HG02938 (cell line): ENCODE measurements at regions not wholly inside any gene's neighbourhood (a gene's known extent, or its start where the extent isn't known, plus 50 kb on each side); places are given as distances from the start of the nearest gene placed in this dataset.
A peak's percentile ranks its signal among the peaks of the same experiment; 100 is the strongest.
"Not testable (repeated sequence)": the region's sequence is repeated elsewhere in the genome, so short reads cannot be mapped to it uniquely, and the experiment has no call there.

Source experiments
- ATAC-seq: cut with Tn5 transposase; IDR thresholded peaks from one replicate; pipeline ENCODE4 v1.9.1; 2021; ENCODE audit warnings: mild to moderate bottlenecking, moderate library complexity; ENCODE audit not compliant: unreplicated experiment

DNA sequence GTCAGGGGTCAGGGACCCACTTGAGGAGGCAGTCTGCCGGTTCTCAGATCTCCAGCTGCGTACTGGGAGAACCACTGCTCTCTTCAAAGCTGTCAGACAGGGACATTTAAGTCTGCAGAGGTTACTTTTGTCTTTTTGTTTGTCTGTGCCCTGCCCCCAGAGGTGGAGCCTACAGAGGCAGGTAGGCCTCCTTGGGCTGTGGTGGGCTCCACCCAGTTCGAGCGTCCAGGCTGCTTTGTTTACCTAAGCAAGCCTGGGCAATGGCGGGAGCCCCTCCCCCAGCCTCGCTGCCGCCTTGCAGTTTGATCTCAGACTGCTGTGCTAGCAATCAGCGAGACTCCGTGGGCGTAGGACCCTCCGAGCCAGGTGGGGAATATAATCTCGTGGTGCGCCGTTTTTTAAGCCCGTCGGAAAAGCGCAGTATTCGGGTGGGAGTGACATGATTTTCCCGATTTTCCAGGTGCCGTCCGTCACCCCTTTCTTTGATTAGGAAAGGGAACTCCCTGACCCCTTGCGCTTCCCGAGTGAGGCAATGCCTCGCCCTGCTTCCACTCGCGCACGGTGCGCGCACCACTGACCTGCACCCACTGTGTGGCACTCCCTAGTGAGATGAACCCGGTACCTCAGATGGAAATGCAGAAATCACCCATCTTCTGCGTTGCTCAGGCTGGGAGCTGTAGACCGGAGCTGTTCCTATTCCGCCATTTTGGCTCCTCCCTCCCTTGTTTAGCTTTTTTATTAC, 268.6 kb upstream of the SATB1 start:
- not testable (repeated sequence) for ATAC-seq

DNA sequence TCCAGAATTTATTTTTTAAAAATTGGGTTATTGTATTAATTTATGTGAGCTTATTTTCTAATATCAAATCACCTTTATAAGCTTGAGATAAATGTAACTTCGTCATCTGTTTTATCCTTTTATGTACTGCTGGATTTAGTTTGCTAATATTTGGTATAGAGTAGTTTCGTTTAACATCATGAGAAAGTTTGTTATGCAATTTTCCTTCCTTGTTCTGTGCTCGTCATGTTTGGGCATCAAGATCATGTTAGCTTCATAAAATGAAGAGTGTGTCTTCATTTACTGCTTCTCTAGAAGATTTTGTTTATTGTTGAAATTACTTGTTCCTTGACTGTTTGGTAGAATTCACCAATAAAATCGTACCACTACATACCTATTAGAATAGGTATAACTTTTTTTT, 262.1 kb upstream of the SATB1 start:
- no peak for ATAC-seq

DNA sequence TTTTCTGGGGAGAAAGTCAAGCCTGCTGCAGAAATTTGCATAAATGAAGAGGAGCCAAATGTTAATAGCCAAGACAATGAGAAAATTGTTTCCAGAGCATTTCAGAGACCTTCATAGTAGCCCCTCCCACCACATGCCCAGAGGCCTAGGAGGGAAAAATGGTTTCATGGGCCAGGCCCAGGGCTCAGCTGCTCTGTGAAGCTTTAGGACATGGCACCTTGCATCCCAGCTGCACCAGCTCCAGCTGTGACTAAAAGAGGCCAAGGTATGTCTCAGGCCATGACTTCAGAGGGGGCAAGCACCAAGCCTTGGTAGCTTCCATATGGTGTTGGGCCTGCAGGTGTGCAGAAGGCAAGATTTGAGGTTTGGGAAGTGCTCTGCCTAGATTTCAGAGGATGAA, 258.8 kb upstream of the SATB1 start:
- ATAC-seq: no peak

DNA sequence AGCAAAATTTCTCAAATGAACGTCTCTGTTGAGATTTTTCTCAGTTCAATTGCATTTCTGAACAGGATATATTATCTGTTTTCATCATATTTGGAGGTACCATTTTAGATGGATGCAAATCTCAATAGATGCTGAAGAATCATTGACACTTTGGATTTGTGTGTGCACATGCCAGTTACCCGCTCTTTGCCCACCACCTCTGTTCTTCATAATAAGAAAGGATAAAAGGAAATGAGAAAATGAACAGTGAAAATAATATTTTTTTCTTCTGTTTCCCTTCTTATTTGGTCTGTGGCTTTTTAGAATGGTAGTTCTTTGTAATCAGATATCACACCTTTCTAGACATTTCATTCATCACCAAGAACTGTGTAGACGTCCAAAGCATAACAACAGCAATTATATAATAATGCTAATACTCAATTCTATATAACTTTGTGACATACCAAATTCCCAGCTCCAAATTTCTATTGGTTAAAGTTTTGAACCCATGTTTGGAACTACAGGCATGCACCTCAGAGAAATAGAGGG, 256.7 kb upstream of the SATB1 start:
- ATAC-seq: no peak

DNA sequence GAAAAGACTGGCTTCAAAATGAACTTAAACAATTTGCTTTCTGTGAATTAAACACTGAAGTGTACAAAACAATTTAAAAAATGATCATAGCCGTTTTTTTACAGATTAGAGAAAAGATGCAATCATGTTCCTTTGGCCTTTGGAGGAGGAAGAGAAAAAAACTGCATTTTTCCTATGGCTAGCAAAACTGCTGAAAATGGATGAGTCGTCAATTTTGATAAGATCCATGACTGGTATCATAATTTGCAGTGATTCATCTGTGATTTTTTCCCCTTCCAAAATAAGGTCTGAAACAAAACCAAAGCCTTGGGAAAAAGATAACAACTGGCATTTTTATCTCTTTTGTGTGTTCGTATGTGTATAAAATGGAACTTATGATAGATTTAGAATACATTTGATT, 255.6 kb upstream of the SATB1 start:
- no peak for ATAC-seq

DNA sequence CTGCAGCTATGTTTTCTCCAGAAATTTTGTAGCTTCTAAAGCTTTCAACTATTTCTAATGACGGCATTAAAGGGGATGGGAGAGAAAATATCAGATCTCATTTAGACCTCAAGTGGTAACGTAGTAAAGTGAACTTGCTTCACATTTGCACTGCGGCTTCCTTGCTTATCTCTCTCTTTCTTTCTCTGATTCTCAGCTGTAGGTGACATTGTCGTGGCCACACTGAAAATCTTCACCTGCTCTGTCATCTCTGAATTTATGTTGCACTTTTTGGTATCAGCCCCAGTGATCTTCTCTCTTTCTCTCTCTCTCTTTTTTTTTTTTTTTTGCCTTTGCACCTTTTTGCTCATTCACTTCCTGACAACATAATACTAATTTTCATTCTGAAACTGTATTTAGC, 254.1 kb upstream of the SATB1 start:
- ATAC-seq: no peak

DNA sequence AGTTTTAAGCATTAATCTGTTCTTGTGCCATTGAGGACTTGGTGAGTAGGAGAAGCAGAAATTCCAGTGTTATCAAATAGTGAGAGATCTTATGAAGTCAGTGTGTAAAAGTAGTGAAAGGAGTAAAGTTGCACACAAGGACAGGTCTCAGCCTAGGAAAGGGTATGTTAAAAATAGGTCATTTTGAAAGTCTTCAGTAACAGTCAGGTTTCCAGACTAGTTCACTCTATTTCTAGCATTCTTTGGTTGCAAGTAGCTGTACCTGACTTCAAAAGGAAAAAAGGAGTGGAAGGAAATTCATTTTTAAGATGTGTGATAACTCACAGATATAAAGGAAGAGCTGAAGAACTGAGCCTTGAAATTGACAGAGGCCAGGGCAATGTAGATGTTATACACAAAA, 250.1 kb upstream of the SATB1 start:
- ATAC-seq: no peak

DNA sequence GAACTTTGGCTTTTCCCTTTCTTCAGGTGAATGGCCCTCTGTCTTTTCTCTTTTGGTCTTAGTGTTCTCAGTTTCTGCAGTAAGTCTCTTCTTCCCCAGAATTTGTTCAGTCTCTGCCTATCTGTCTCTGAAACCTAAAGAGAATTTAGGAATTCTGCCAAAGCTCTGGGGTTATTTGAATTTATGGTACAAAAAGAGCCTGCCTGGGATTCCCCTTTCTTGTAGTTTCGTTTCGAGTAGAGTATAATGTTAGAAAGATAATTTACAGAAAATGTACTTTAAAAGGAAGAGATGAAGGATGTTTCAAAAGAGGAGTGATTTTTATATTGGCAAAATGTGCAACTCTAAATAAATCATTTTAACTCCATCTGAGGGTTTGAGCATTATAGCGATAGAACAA, 247.4 kb upstream of the SATB1 start:
- no peak for ATAC-seq

DNA sequence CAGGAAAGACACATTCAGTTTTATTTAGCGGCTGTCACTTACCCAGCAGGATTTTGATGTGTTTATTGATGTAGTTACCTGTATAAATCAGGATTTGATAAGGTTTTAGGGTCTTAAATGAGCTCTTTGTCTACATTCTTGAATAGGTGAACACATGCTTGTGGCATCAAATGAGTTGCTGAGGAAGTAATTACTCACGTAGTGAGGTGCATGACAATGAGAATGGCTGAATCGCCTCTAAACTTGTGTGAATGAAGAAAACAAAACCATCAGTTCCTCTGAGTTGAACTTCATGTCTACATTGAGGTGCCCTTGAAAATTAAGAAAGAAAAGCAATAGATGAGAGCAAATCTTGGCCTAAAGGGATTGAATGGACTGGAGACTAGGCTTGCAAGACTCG, 245.6 kb upstream of the SATB1 start:
- no peak for ATAC-seq

DNA sequence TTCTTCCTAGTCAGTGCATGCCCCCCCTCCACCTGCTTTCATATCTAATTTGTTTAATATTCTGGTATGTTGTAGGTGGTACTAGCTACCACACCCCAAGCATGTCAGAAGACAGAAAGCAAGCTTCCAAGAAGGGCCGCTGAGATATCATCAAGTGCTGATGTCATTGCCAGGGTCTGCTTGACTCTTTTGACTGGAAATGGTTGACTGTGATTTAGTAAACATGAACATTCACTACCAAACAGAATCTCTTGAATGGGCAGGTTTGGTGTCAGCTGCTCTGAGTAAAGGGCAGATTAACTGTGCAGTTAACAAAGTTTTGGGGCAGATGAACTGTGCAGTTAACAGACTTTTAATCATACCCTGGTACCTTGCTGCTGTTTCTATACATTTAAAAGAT, 244.2 kb upstream of the SATB1 start:
- no peak for ATAC-seq

DNA sequence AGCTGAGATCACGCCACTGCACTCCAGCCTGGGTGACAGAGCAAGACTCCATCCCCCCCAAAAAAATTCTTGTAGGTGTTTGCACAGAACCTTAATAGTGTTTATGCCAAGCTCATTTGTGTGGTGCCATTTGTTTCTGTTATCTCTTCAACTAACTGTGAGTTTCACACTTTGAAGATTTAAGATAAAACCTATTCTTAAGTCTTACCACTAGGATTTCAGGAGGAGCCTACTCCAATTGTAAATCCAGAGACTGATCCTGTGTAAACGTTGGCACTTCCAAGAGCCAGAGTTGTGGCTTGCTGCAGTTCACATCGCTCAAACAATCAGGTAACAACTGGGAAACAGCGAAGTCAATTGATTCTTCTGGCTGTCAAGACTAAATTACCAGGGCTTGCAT, 242.4 kb upstream of the SATB1 start:
- no peak for ATAC-seq

DNA sequence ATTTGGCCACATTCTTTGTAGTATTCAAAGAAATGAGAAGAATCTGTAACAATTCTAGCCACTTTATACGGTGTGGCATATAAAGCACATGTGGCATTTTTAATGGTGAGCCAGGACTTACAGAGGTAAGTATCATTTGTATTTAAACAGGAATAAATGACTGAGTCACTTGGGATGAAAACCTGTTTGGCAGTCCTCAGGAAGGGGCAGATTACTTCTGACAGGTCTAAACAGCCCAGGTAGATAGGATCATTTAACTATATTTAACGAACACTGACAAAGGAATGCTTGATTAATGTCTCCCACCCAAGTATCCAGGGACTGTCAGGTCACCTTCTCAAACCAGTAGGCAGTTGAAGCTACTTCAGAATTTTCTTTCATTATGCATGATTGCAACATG, 241.5 kb upstream of the SATB1 start:
- ATAC-seq: no peak

DNA sequence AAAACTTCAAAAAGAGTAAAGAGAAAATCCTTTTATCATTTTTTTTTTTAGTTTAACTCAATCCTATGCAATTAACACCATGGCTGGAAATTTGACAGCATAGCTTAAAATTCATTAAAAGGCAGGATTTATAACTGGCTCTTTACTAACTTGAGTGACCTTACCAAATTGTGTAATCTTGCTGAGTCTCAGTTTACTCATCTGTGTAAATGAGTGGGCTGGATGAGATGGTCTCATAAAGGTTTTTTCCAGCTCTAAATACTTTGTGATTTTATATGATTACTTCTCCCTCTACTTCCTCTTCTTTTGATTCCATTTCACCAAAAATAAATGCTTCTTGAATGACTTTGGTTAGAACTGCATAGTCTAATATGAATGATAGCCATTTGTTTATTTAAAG, 234.9 kb upstream of the SATB1 start:
- ATAC-seq: no peak

DNA sequence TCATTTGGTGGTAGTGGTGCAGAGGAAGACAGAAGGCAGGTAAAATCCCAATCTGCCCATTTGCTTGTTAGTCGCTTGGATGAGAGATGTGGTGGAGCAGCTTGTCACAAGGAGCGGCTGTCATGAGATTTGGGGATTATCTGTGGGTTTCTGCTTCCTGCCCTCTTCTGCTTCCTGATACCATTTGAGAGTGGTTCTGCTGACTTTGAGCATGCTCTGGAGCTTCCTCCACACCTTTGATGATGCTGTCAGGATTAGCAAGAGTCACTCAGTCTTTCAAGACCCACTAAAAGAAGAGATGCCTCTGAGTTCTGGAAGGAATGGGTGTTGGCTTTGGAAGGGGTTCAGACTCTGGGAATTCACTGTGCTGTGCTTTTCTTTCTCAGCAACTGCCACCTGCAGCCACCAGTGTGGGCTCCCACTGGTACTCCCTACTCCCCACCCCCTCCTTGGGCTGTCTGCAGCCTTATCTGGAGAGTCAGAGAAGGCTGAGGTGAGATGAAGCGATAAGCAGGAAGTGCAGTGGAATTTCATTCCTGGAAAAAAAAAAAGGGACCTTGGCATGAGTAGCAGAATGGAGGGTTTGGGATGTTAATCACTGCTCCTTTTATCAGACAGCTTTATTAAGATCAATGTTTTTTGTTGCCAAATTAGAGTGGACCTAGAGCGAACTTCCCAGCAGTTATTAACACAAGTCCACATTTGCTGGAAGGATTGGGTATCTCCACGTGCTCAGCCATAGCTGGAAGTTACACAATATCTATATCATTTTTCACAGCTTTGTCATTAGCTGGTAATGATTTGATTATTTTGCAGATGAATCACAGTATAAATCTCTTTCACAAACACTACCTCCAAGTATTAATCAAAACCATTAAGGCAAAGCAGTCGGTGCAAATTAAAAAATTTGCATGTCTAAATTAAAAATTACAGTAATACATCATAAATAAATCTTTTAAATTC, 233.0 kb upstream of the SATB1 start:
- no peak for ATAC-seq

DNA sequence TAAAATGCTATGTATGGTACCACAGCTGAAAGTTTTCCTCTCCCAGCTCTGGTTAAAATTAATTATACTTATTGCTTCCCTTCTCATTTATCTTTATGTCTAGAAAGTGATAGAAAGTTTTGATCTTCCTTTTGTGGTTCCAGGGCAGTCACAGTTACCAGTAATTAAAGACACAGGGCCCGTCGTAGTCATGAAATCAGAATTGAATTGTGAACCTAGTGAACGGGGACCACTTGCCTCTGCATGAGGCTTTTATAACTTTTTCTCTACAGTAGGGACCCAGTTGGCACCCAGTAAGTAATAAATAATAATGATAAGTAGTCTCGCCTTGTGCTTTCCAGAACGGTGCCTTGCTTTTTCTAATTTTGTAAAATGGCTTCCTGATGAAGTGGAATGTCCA, 231.7 kb upstream of the SATB1 start:
- ATAC-seq: no peak

DNA sequence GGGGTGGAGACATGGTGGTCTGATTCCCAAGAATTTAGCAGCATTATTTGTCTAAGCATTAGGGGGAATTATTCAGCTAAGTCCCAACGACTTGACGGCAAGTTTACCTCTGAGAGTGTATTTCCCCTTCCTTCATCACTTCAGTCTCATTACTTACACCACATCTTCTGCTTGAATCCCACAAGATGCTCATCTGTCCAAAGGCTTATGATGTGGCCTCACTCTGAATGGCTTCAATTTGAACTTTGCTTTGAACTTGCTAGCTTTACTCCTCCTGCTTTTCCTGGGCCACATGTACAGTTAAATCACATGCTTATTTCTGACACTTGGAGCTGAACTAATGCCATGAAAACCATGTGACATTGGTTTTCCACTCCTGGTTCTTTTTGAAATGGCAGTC, 231.3 kb upstream of the SATB1 start:
- ATAC-seq: no peak

DNA sequence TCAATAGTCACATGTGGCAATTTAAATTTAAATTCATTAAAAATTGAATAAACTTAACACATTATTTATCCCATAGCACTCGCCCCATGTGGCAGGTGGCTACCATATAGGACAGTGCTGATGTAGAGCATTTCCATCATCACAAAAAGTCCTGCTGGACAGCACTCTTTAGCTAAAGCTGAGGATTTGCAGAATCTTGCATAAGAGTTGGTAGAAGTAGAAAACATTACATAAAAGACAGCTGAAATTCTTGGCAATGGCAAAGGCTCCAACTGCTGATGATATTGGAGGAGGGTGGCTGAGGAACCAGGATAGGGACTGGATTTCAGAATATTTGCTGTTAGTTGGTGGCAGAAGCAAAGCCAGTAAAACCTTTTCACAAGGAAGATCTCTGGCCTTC, 230.7 kb upstream of the SATB1 start:
- ATAC-seq: no peak

DNA sequence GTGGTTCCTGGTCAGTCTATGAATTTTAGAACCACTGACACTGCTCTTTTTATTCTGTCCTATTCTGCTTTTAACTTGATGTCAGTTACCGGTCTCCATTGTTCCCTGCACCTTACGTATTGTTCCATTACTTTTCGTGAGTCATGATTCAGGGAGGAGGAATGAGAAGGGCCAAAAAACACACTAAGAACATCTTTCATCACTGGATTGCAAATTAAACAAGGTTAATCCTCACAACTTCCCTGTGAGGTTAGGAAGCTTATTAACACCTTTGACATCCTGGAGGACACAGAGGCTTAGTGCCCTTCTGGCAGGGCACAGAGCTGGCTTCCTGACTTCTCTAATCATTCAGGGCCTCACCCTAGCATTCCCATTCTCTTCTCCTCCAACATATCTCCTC, 227.6 kb upstream of the SATB1 start:
- no peak for ATAC-seq

DNA sequence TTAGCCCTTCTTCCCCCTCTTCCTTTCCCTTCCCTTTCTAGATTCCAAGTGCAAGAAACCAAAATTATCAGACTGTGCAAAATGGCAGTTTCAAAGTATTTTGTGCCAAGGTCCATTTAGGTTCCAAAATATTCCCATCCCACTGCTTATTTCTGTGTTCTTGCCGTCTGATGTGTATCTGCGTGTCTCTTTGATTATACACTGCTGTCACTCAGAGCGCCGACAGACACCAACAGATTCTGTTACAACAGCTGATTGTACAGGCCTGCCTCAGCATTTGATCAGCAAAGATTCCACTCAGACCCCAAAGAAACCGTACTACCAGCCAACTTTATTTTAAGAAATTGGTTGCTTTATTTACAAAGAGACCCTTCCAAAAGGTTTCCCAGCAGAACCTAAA, 225.6 kb upstream of the SATB1 start:
- no peak for ATAC-seq

DNA sequence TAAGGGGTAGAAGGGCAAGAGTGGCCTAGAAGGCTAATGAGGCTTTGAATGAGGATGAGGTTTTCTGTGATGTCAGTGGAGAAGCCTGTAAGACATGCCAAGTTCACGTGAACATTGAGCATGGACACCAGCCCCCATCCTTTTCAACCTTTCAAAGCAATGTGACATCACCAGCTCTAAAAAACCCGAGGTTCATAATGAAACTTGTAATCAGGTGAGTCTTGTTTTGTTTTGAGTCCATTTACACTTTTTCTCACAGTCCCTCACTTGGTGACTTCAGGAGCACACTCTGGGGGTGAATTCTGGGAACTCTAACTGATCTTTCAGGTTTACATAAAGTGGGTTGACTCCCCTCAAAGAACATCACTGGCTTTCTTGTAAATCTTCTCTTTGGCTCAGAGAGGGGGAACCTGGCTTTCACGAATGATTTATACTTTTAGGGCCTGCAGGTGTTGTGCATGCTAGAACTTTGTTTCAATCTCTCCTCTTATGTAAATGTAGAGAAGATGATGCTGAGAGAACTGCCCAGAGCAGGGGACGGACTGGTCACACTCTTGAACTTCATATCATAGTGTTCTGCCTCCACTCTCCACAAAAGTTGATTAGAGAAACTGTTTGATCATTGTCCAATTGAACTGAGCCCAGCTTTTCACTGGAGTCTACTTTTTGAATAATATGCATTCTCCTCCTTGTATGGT, 224.7 kb upstream of the SATB1 start:
- peak; percentile 87 for ATAC-seq

DNA sequence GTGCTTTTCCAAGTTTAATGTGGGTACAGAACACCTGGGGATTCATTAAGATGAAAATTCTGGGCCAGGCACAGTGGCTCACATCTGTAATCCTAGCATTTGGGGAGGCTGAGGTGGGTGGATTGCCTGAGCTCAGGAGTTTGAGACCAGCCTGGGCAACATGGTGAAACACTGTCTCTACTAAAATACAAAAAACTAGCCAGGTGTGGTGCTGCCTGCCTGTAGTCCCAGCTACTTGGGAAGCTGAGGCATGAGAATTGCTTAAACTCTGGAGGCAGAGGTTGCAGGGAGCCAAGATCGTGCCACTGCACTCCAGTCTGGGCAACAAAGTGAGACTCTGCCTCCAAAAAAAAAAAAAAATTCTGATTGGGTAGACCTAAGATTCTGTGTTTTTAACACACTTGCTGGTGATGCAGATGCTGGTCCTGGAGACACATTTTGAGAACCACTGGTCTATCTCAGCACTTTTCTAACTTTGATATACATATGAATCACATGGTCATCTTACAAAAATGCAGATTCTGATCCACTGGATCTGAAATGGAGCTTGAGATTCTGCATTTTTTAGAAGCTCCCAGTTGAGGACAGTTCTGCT, 223.8 kb upstream of the SATB1 start:
- no peak for ATAC-seq
